GM12892 (cell line): ENCODE measurements at regions not wholly inside any gene's neighbourhood (a gene's known extent, or its start where the extent isn't known, plus 50 kb on each side); places are given as distances from the start of the nearest gene placed in this dataset.

Experiments
- POLR2A ChIP-seq: IDR thresholded peaks from 2 replicates; pipeline ENCODE4 v1.6.1; 2011; ENCODE audit warnings: low read depth, low read length, control low read depth
- POLR2AphosphoS5 ChIP-seq: IDR thresholded peaks from 2 replicates; pipeline ENCODE4 v1.6.1; 2011; ENCODE audit warnings: low read depth, low read length, control low read depth

- TF ChIP-seq POLR2A (no peak), POLR2AphosphoS5 (no peak)
Measured at GRCh38 chr6:114659513-114659912, 316.7 kb upstream of the HS3ST5 start.
